SH-SY5Y (cell line): ENCODE measurements at regions not wholly inside any gene's neighbourhood (a gene's known extent, or its start where the extent isn't known, plus 50 kb on each side); places are given as distances from the start of the nearest gene placed in this dataset.

Experiments used
- GATA2 ChIP-seq: IDR thresholded peaks from 2 replicates; pipeline ENCODE4 v1.6.1; 2011; ENCODE audit warnings: mild to moderate bottlenecking, low read depth, low read length
- GATA3 ChIP-seq: IDR thresholded peaks from 2 replicates; pipeline ENCODE4 v1.6.1; 2011; ENCODE audit warnings: low read depth, mild to moderate bottlenecking, low read length, moderate library complexity

GRCh38 chr5:168117469-168117868, 174.0 kb upstream of the WWC1 start:
- TF ChIP-seq GATA2 (no peak), GATA3 (no peak)

- no peak for TF ChIP-seq GATA2
- TF ChIP-seq GATA3: no peak
Observed at GRCh38 chr5:168118042-168118668, 173.3 kb upstream of the WWC1 start.

GRCh38 chr5:168120401-168121137, 170.9 kb upstream of the WWC1 start:
- TF ChIP-seq GATA3: no peak
- no peak for TF ChIP-seq GATA2

GRCh38 chr5:168121138-168121494, 170.3 kb upstream of the WWC1 start:
- TF ChIP-seq GATA3 (no peak), GATA2 (no peak)

- TF ChIP-seq GATA2 (no peak), GATA3 (no peak)
Observed at GRCh38 chr5:168123631-168124528, 167.6 kb upstream of the WWC1 start.

- TF ChIP-seq GATA3: no peak
- no peak for TF ChIP-seq GATA2
Observed at GRCh38 chr5:168125445-168126199, 165.8 kb upstream of the WWC1 start.

- TF ChIP-seq GATA2 (no peak), GATA3 (no peak)
Observed at GRCh38 chr5:168126606-168127005, 164.8 kb upstream of the WWC1 start.

GRCh38 chr5:168128111-168128510, 163.3 kb upstream of the WWC1 start:
- no peak for TF ChIP-seq GATA2
- TF ChIP-seq GATA3: no peak

- no peak for TF ChIP-seq GATA2
- no peak for TF ChIP-seq GATA3
Observed at GRCh38 chr5:168128557-168128956, 162.9 kb upstream of the WWC1 start.

GRCh38 chr5:168131519-168131918, 159.9 kb upstream of the WWC1 start:
- TF ChIP-seq GATA2 (no peak), GATA3 (no peak)

- TF ChIP-seq GATA3 (no peak), GATA2 (no peak)
Observed at GRCh38 chr5:168132241-168132641, 159.2 kb upstream of the WWC1 start.

GRCh38 chr5:168135897-168136296, 155.5 kb upstream of the WWC1 start:
- TF ChIP-seq GATA2 (no peak), GATA3 (no peak)

GRCh38 chr5:168136340-168136739, 155.1 kb upstream of the WWC1 start:
- TF ChIP-seq GATA2: no peak
- no peak for TF ChIP-seq GATA3

GRCh38 chr5:168137265-168137664, 154.2 kb upstream of the WWC1 start:
- no peak for TF ChIP-seq GATA2
- TF ChIP-seq GATA3: no peak
